NCI-H510A (cell line): ENCODE measurements at regions not wholly inside any gene's neighbourhood (a gene's known extent, or its start where the extent isn't known, plus 50 kb on each side); places are given as distances from the start of the nearest gene placed in this dataset.

ENCODE experiments used
- DNase-seq: peaks from one replicate; lab custom pipeline; 2025; lab: John Stamatoyannopoulos, UW

DNA sequence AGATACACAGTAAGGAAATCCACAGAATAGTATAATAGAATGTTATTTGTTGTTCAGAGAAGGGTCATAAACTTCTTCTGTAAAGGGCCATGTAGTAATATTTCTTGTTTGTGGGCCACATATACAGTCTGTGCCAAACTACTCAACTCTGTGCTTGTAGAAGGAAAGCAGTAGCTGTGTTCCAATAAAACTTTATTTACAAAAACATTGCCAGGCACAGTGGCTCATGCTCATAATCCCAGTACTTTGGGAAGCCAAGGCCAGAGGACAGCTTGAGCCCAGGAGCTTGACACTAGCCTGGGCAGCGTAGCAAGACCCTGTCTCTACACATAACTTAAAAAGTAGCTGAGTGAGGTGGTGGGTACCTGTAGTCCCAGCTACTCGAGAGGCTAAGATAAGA is 612.8 kb upstream of the PSMD7 start:
- no peak for DNase-seq

DNA sequence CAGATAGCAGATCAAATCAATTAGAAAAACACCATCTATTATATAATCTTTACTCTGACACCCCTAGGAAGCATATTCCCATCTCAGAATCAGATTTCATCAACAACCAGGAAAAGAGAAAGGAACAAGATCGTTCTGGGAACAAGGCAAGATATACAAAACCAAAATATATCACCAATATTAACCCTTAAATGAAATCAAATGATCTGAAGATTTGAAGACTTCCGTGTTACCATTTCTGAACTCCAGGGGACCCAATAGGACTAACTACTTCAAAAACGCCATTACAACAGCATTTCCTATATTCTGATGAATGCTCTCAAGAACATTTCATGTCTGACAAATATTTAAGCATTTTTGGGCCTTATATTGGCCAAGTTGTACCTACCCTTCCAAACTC is 624.2 kb upstream of the ZFHX3 start:
- no peak for DNase-seq

DNA sequence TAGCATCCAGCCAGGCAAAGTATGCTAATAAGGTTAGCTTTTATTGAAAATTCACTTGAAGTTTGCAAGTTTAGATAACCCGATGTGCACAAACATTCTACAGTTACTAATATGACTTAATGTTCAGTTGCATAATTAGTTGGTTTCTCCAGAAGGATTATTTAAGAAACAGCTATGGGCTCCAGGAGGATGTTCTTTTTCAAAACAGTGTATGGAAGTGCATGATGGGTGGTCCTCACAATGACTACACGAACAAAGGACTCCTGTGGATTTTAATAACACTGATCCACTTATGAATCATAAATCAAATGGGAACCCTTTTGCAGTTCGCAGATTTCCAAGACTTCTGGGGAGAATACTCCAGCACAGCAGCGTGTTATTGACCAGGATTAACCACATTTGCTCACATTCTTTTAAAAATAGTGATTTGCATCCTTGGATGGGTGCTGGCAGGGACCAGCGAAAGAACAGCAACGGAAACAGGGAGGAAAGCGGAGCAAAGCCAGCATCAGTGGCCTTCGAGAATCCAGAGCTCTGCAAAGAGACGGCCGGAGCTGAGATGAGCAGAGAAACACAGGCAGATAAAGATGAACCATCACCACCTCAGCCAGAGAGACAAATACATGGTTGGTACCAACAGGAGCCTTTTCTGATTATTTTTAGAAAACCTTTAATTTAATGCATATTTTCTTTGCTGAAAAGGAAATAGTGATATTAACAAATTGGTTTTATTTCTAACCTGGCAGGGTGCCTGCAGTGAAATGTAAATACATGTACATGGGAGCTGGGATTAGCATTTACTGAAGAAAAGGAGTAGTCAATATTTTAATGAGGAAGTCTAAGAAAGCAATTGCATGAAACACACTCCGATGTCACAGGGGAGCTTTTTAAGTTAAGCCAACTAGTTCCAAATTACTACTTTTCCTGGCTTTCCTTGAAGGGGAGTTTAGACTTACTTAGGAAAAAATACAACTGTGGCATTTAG is 623.2 kb upstream of the ZFHX3 start:
- no peak for DNase-seq

DNA sequence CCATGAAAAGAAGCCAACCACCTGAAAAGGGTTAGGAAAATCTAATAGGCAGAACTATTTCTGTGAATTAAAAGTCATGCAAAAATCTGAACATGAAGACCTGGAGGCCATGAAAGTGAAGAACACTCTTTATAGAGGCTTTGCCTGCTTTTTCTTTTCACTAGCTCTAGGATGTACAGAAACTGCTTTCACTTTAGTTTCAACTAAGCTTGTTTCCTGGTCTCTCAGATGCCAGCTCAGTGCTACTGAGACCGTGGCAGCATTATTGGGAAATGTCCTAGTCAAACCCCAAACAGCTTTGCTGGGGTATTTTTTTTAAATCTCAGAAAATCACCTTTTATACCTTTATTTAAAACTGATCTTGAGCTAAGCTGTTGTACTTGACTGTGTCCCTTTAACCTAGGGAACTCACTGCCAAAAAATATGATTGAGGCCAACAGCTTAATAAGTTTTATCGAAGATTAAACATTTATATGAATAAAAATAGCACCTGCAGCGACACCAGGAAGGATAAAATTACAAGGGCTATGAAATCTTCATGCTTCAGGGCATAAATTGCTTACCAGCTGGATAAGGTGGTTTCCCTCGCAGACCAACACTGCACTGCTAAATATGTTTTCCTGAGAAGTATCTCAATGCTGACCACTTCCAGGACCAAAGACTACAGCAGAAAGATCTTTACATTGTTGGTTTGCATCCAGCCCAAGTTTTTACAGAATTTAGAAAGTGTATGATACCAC is 621.8 kb upstream of the ZFHX3 start:
- DNase-seq = no peak

DNA sequence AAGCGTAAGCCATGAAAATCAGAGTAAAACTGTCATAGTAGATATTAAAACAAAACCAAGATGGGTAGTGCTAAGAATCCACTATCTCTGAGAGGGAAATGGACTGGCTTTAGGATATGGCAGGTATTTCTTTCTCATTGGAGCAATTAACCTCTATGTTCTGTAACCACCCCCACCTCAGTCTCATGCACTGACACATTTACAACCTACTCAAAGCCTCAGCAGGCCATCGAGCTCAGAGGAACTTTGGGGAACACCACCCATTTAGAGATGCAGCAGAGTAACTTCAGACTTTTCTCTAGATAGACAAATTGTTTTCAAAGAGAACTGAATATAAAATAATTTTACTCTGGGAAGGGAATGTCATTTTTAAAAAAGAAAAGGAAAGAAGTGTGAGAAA is 615.8 kb upstream of the ZFHX3 start:
- no peak for DNase-seq

DNA sequence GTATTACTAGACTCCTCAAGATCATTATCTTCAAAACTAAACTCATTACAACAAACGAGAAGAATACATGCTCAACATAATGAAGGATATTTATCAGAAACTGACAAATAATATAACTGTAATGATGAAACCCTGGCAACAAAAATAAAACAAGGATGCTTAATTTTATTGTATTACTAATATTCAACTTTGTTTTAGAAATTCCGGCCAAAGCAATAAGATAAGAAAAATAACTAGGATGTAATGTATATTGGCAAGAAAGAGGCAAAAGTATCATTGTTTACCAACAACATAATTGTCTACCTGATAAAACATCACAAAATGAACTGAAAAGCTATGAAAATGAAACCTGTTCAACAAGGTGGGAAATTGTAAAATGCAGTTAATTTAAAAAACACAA is 588.3 kb upstream of the ZFHX3 start:
- DNase-seq = no peak

DNA sequence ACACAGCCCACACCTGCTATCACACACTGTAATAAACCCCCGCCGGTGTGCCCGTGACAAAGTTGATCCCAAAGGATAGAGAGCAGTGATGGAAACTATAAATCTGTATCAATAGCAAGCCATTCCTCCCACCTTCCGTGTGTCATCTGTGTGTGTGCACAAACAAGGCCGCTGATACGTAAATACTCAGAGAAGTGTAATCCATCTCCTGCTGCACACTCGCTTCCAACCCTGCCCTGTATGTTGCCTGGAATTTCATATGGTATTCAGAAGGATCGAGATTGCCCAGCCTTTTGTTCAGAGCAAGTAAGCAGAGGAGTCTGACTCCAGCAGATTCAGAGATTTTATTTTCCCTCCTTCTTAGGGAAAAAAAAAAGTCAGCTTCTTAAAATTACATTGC is 581.1 kb upstream of the ZFHX3 start:
- DNase-seq = no peak

DNA sequence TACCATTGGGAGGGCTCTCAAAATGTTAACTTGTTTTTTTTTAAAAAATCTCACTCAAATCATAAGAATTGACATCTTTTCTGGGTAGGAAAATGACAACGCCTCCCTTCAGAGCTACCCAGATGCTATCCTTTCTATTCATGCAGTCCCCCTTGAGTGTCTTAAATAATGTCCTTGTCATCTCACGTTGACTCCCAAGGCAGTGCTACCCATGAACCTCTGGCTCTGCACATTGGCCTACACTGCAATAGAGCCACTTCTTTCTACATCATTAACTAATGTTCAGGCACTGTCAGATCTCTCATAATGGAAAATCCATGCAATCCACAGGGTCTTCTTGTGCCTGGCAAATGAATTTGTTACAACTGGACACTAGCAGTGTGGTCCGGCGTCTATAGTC is 569.8 kb upstream of the ZFHX3 start:
- DNase-seq = no peak

DNA sequence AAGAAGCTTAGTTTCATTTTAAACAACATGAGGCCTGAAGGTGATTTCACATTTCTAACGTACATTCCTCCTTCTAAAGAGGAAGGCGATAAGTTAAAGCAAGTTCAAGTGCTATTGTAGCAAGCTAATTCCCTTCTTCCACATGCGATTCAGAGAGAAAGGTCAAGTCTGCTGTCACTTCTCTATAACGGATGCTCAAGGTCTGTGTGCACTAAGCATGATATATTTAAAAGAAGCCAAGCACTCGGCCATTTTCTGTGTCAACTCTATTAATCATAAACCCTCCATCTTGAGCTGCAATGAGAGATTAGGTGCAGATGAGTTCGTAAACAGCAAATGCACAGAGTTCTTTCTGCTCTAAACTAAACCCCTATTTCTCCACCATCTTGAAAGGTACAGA is 568.8 kb upstream of the ZFHX3 start:
- no peak for DNase-seq

DNA sequence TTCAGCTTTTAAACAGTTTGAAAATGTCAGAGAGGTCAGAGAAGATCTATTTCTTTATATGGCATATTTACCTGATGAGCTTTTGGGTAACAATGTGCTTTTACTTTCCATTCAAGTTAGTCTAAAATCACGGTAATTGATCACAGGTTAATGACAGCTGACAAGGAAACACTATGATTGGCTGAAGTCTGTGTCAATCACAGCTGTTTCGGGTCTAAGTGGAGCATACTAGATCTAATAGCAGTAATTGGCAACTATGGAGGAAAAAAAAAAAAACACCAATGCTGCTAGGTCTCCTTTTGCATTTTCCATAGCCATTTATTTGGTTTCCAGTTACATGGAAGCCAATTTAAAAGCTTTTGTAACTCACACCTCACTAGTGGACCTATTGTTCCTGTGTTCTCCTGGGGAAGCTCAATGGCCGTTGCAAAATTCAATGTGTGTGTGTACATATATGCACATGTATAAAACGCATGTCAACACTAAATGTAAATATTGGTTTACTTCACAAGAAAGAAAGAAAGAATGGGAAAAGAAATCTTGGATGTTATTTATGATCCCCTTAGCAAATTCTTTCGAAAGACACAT is 568.3 kb upstream of the ZFHX3 start:
- no peak for DNase-seq

DNA sequence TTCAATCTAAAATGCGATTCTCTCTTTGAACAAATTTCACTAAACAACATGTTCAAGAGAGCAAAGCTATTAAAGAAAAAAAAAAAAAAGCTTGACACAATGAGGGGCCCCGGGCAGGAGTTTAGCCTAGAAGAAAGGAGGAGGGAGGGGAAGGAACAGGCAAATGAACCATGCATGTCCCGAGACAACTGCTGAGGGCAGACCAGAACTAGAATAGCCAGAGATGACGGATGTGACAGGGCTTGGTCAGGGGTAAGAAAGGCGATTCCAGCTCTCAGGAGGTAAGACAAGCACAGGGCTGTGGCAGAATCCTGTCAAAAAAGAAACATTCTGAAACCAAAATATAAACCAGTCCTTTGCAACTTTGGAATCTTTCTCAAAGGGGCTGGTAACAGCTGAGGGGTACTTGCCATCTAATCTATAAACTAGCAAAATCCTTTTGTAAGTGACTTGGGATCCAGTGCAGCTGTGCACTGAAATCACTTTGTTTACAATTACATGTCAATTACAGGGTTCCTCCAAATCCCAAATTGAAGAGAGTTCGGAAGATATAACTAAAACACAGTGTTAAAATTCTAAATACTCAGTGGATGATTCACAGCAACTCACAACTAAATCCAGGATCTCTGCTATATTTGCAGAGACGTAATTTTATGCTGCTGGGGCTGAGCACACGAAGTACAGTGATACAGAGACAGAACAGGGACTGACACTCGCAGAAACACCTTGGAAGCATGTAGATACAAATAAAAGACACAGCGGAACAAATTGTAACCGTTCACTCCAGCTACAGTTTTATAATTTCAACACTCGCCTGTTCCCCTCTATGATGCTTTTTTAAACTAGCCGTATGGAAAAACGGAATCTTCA is 567.4 kb upstream of the ZFHX3 start:
- no peak for DNase-seq

DNA sequence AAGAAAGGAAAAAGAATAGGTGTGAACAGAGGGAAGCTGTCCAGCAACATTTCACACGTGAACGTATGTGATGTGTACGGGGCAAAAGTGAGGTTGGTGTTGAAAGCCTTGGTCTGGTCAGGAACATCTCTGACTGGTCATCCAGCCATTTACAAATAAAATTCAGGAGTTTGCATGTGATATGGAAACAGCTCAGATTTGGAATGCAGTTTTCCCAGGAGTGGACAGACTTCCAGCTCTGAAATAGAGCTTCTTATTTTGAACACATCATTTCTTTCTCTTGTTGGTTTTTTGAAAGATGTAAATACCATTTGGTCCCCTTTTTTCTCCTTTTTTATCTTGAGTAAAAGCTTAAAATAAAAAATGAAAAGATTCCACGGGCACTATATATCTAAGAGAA is 566.2 kb upstream of the ZFHX3 start:
- no peak for DNase-seq

DNA sequence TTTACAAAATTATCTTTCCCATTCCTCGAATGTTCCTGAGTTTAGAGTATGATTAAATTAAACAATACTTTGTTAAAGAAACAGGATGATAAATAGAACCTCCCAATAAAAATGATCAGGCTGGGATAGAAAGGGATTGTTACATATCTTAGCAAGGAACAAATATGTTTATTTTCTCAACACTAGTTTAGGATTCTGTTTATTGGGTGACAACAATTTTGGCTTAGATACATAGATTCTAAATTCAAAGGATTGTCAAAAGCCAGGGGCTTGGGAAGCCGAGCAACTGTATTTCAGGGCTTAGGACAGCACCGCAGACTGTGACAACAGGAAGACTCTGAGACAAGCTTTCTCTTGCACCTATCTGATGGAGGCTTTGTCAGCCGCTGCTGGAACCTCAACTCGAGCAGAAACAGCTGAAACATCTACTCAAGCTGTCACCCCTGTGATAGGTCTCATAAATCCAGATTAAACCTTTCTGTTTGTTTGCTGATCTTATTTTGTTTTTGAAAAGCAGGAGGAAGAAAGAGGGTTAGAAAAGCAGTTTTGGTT is 562.8 kb upstream of the ZFHX3 start:
- DNase-seq = no peak

DNA sequence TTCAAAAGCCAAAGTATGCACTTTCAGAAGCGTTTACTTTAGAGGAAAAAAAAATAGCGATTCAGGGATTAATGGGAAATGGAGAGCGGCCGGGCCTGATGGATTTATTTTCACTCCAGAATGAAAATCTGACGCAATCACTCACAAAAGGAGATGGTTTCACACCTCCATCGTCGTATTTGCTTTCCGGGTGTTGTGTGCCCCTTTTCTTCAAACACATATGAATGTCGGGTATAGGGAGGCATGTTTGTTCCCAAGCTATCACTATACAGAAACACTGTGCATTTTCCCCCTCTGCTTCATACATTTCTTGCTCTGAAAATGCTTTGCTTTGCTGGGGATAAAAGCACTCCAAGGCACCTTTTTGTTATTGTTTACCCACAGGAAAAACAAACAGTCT is 562.2 kb upstream of the ZFHX3 start:
- no peak for DNase-seq

DNA sequence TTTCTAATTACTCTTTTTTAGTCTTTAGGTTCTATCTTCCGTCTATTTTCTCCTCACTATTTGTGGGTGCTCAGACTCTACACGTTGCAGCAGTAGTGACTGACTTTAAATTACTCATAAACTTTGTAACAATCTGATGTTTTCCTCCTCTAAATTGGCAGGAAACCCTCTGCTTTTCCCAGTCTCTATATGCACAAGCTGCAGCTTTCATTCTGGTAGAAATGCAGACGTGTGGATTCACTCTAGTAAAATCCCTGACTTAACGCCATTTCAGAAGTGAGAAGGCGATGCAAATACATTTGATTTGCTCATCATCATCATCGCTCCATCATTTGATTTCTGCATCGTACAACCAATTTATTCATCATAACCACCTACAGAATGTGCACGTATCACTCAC is 561.0 kb upstream of the ZFHX3 start:
- no peak for DNase-seq

DNA sequence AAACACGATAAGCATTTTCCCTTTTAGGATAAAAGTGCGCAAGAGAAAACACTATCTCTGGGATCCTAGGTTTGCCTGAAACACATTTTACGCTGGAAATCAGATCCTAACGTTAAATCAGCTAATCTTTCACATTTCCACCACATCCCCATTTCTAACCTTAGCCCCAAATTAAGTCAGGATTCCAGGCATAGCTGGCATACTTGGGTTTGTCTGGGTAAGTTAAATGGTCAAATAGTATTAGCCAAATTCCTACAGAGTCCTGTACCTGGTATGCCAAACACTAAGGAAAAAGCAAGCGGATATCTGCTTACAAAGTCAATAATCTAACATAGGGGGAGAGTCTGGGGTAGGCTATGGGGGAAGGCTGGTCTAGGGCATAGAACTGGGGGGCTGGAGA is 557.4 kb upstream of the ZFHX3 start:
- no peak for DNase-seq

DNA sequence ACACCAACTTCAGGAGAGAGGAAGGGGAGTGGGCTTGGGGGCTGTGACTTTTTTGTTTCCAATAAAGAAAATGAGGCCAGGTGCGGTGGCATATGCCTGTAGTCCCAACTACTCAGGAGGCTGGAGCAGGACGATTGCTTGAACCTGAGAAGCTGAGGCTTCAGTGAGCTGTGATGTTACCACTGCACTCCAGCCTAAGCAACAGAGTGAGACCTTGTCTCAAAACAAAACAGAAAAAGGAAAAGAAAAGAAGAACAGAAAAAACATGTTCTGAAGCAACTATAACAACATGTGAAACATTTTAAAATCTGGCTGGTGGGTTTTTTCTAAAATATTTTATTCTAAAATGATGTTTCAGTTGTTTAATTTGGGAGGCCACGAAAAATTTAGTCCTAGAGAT is 554.0 kb upstream of the ZFHX3 start:
- no peak for DNase-seq

DNA sequence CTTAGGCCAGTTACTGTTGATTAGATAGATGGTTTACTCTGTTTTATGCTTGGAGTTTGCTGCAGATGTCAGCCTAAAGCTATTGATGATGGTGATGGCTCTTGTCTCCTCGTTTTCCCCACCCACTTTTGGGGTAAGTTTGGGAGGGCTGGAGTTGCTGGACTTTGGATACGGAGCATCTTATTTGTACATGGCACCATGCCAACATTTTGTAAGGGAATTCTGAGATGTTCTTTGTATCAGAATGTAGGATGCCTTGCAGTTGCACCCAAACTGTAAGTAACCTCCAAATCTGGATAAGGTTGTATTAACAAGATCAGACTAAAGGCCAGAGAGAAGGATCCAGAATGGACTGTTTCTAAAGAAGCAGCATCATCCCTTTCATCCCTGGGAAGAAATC is 551.9 kb upstream of the ZFHX3 start:
- DNase-seq = no peak

DNA sequence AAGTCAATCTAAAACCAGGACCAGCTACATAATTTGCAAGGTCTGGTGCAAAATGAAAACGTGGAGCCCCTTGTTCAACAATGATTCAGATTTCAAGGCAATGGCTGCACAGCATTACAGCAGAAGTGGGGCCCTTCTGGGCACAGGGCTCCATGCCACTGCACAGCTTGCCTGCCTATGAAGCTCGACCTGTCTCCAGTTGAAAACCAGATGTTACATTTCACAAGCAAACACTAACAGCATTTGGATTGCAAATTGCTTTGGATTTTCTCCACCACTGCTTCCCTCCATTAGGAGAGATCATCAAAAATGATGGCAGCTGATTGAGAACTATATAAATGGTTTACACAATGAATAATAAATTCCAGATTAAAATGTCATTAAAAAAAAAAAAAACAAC is 551.4 kb upstream of the ZFHX3 start:
- DNase-seq = no peak

DNA sequence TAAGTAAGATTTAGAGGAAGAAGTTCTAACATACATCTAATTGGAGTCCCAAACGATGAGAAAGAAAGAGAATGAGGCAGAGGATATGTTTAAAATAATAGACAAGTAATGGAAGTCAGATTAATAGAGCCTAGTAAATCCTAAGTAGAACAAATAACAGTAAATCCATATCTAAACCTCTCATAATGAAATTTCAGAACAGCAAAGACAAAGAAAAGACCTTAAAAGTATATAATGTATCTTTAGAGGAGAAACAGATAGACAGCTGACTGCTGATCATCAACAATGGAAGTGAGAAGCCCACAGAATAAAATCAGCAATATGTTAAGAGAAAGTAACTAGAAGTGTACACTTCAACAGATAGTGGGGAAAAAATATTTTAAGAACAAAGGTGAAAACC is 536.2 kb upstream of the ZFHX3 start:
- DNase-seq = no peak

DNA sequence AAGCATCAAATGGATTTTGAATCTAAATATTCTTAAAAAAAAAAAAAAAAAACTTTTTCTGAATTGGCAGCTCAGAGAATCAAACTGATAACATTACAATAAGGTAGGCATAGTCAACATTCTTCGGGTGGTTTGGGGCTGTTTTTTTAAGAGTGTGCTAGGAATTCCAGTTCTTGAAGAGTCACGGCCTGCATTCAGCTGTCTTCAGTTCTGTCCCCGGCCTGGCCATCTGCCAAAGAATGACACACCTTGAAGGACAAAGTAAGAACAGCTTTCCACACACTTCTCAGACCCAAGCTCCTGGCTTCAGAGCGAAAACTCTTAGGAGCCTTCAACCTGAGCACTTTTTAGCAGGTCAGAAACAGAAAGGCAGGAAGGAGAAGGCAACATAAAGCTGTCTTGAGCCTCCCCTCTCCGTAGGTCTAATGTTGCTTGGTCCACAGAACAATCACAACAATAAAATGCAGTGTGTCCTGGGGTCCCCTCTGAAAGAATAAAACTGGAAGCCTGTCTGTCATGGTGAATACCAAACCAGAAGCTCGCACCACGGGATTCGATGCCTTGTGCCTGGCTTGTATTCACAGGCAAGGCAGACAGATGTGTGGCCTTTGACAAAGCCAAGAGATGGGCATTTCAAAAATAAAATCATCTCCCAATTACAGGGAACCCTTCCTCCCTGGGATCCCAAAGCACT is 524.4 kb upstream of the ZFHX3 start:
- DNase-seq = no peak
